ENCODE measurements at regions not wholly inside any gene's neighbourhood (a gene's known extent, or its start where the extent isn't known, plus 50 kb on each side); places are given as distances from the start of the nearest gene placed in this dataset.

- TF ChIP-seq CTCF (IDR thresholded peaks at IDR 0.05) (no peak), POLR2A (IDR thresholded peaks at IDR 0.05) (no peak)
Measured at GRCh38 chr21:35373998-35374397, 324.9 kb upstream of the RUNX1 start.

Measured in heart left ventricle (tissue), 13 donors.